GM06990 (cell line): ENCODE measurements at regions not wholly inside any gene's neighbourhood (a gene's known extent, or its start where the extent isn't known, plus 50 kb on each side); places are given as distances from the start of the nearest gene placed in this dataset.

ENCODE experiments used
- DNase-seq: peaks from one replicate; pipeline ENCODE4 v3.0.0-alpha.2; 2011; ENCODE audit not compliant: insufficient read length; ENCODE audit errors: extremely low read depth
- H3K27me3 ChIP-seq: replicated peaks from 2 replicates; pipeline ENCODE4 v1.6.0; 2011; ENCODE audit warnings: low read length; ENCODE audit not compliant: control insufficient read depth, insufficient read depth
- H3K36me3 ChIP-seq: 2 replicates; pipeline ENCODE4 v1.5.1; 2011; ENCODE audit warnings: low read length; ENCODE audit not compliant: control insufficient read depth, insufficient read depth
- H3K4me3 ChIP-seq: replicated peaks from 2 replicates; pipeline ENCODE4 v1.5.1; 2011; ENCODE audit warnings: low read depth, mild to moderate bottlenecking, control low read depth, low read length
- TF ChIP-seq, protein P1 (sequence below): IDR thresholded peaks from 2 replicates; pipeline ENCODE4 v1.5.1; 2011; ENCODE audit warnings: low read length, control low read depth, mild to moderate bottlenecking, inconsistent platforms; ENCODE audit not compliant: insufficient read depth, poor library complexity, severe bottlenecking

DNA sequence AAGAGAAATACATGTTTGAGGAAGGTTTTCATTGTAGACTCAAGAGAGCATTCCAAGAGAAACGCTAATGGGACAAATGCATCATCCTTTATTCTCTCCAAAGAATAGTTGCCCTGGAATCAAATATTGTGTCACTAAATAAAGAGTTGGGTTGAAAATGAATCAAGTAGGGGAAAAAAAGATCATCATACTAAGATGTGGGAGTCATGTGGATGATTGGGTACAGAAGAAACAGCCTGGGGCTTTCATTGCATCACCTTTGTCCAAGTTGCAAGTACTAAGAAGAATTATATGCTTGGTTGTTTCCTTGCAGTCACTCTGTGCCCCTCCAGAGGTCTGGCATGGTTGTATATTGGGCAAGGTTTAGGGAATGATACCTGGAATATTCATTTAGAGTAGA, 658.9 kb downstream of the TOX3 start:
- no peak for DNase-seq
- no peaks in the 10 kb centered on the region for H3K36me3 ChIP-seq
- H3K4me3 ChIP-seq: no peak overlapping the region
- H3K27me3 ChIP-seq: no peaks in the 10 kb centered on the region
- TF ChIP-seq, protein P1, sequence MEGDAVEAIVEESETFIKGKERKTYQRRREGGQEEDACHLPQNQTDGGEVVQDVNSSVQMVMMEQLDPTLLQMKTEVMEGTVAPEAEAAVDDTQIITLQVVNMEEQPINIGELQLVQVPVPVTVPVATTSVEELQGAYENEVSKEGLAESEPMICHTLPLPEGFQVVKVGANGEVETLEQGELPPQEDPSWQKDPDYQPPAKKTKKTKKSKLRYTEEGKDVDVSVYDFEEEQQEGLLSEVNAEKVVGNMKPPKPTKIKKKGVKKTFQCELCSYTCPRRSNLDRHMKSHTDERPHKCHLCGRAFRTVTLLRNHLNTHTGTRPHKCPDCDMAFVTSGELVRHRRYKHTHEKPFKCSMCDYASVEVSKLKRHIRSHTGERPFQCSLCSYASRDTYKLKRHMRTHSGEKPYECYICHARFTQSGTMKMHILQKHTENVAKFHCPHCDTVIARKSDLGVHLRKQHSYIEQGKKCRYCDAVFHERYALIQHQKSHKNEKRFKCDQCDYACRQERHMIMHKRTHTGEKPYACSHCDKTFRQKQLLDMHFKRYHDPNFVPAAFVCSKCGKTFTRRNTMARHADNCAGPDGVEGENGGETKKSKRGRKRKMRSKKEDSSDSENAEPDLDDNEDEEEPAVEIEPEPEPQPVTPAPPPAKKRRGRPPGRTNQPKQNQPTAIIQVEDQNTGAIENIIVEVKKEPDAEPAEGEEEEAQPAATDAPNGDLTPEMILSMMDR: no peak

DNA sequence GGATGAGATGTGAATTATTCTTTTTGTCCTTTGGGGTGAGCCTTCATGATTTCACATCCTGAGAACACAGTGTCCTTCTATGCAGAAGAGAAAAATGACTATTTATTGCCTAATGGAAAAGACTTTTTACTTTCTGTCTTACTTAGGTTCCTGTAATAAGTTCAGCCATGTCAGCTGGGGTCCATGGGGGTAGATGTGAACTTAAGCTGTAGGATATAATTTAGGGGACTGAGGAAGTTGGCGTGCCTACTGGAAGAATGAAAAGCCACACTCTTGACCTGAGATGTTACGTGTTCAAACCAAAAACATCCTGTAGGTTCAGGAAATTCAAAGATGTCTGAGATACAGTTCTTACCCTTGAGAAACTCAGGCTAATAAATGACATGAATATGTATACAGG, 660.5 kb downstream of the TOX3 start:
- Histone ChIP-seq H3K27me3 (no peaks in the 10 kb centered on the region), H3K4me3 (no peak overlapping the region), H3K36me3 (no peaks in the 10 kb centered on the region)
- no peak for DNase-seq
- TF ChIP-seq, protein P1: no peak

- H3K4me3 ChIP-seq: no peak overlapping the region
- H3K36me3 ChIP-seq: no peaks in the 10 kb centered on the region
- no peak for DNase-seq
- H3K27me3 ChIP-seq: no peaks in the 10 kb centered on the region
- TF ChIP-seq, protein P1: no peak
Measured at GRCh38 chr16:51884773-51885172, 662.2 kb downstream of the TOX3 start.

DNA sequence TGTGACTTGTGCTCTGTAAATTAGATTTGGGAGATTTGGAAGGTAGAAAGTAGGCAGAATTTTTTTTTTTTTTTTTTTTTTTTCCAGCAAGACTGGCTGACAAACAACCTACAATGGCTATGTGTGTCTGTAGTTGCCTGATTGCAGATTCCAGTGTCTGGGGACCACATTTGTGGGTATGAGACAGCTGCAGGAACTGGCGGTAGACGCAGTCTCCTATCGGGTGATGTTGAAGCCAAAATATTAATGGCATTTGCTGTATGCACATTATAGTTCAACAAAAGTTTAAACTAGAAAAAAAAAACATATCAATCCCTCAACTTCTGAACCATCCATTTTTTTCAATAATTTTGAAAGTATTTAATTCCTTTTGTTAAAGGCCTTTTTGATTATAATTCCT, 665.2 kb downstream of the TOX3 start:
- Histone ChIP-seq H3K4me3 (no peak overlapping the region), H3K36me3 (no peaks in the 10 kb centered on the region), H3K27me3 (no peaks in the 10 kb centered on the region)
- TF ChIP-seq, protein P1: no peak
- DNase-seq: no peak

DNA sequence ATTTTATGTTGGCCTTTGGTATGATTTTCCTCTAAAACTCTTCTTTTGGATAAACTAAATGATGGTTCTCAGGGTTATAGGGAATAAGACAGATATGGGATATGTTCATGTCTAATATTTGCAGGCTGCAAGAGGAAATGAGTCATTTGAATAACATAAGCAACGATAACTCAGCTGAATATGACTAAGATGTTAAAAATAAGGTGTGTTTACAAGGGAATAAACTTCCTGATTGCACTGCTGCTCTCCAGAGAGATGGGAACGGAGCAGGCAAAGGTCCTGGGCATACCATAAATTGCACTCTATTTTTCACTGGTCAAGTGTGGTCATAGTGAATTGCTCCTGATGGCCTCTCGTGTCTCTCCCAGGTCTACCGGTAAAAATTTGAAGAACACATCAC, 666.2 kb downstream of the TOX3 start:
- Histone ChIP-seq H3K4me3 (no peak overlapping the region), H3K36me3 (no peaks in the 10 kb centered on the region), H3K27me3 (no peaks in the 10 kb centered on the region)
- DNase-seq: no peak
- TF ChIP-seq, protein P1: no peak

DNA sequence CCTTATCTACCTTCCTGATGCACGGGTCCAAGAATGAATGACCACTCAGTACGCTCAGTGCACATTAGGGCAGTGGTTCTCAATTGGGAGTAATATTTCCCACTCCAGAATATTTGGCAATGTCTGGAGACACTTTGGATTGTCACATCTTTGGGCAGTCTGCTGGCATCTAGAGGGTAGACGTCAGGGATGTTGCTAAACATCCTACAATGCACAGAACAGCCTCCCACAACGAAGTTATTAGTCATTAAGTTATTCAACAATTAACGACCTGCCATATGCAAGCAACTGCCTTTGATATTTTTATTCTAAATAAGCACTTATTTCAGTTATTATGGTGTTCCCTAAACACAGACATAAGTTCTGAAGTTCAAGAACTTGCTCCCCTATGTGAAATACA, 669.3 kb downstream of the TOX3 start:
- TF ChIP-seq, protein P1: no peak
- H3K36me3 ChIP-seq: no peaks in the 10 kb centered on the region

More for the DNA sequence above, 669.3 kb downstream of the TOX3 start:
- no peaks in the 10 kb centered on the region for H3K27me3 ChIP-seq
- no peak overlapping the region for H3K4me3 ChIP-seq
- DNase-seq: no peak
